ENCODE measurements at regions not wholly inside any gene's neighbourhood (a gene's known extent, or its start where the extent isn't known, plus 50 kb on each side); places are given as distances from the start of the nearest gene placed in this dataset.

GRCh38 chr16:85256190-85256739 lies 144.0 kb upstream of the CIBAR2 start:
- no peak for DNase-seq (ENCODE audit: low read depth)

GRCh38 chr16:85257483-85257882 lies 145.2 kb upstream of the CIBAR2 start:
- DNase-seq (ENCODE audit: low read depth): no peak

- no peak for DNase-seq (ENCODE audit: low read depth)
Observed at GRCh38 chr16:85258166-85258565, 145.9 kb upstream of the CIBAR2 start.

GRCh38 chr16:85258629-85259028 lies 146.4 kb upstream of the CIBAR2 start:
- DNase-seq (ENCODE audit: low read depth): no peak

- no peak for DNase-seq (ENCODE audit: low read depth)
Observed at GRCh38 chr16:85259115-85259831, 147.0 kb upstream of the CIBAR2 start.

- DNase-seq (ENCODE audit: low read depth): no peak
Observed at GRCh38 chr16:85259832-85260167, 147.5 kb upstream of the CIBAR2 start.

- DNase-seq (ENCODE audit: low read depth): no peak
Observed at GRCh38 chr16:85261204-85261603, 148.9 kb upstream of the CIBAR2 start.

- DNase-seq (ENCODE audit: low read depth): no peak
Observed at GRCh38 chr16:85261657-85262557, 149.6 kb upstream of the CIBAR2 start.

GRCh38 chr16:85262558-85263238 lies 150.4 kb upstream of the CIBAR2 start:
- DNase-seq (ENCODE audit: low read depth): no peak

GRCh38 chr16:85263239-85263585 lies 150.9 kb upstream of the CIBAR2 start:
- DNase-seq (ENCODE audit: low read depth): no peak

- no peak for DNase-seq (ENCODE audit: low read depth)
Observed at GRCh38 chr16:85264752-85265151, 152.5 kb upstream of the CIBAR2 start.

- no peak for DNase-seq (ENCODE audit: low read depth)
Observed at GRCh38 chr16:85265161-85265784, 153.0 kb upstream of the CIBAR2 start.

- DNase-seq (ENCODE audit: low read depth): no peak
Observed at GRCh38 chr16:85265810-85266209, 153.5 kb upstream of the CIBAR2 start.

GRCh38 chr16:85266857-85267256 lies 154.6 kb upstream of the CIBAR2 start:
- DNase-seq (ENCODE audit: low read depth): no peak

GRCh38 chr16:85267414-85267945 lies 155.2 kb upstream of the CIBAR2 start:
- DNase-seq (ENCODE audit: low read depth): no peak

GRCh38 chr16:85269165-85269564 lies 156.9 kb upstream of the CIBAR2 start:
- DNase-seq (ENCODE audit: low read depth): no peak

- DNase-seq (ENCODE audit: low read depth): peak; percentile 15
Observed at GRCh38 chr16:85270374-85270773, 158.1 kb upstream of the CIBAR2 start.

- DNase-seq (ENCODE audit: low read depth): no peak
Observed at GRCh38 chr16:85271198-85271597, 158.9 kb upstream of the CIBAR2 start.

GRCh38 chr16:85273293-85273692 lies 161.0 kb upstream of the CIBAR2 start:
- DNase-seq (ENCODE audit: low read depth): no peak

- DNase-seq (ENCODE audit: low read depth): no peak
Observed at GRCh38 chr16:85274501-85274900, 162.2 kb upstream of the CIBAR2 start.

GRCh38 chr16:85274924-85275323 lies 162.7 kb upstream of the CIBAR2 start:
- no peak for DNase-seq (ENCODE audit: low read depth)
